ENCODE measurements at regions not wholly inside any gene's neighbourhood (a gene's known extent, or its start where the extent isn't known, plus 50 kb on each side); places are given as distances from the start of the nearest gene placed in this dataset.

DNA sequence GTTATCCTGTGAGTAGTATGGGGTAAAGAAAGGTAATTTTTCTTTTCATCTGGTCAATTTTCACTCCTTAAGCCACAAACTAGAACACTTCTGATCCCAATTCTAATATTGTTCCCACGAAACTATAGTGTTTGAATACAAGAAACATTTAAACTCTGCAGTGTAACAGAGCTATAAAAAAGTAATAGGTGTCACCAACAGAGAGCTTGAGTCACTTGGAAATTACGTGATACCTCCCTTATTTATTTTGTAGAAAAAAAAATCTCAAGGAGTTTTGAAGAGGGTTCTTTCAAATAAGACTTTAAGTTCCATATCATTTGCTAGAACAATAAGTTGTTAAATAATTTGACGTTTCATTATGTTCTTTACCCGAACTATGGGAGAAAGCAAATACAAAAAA lies 959.4 kb downstream of the JRKL start:
- DNase-seq (ENCODE audit: low spot score): no peak
- no peak for ATAC-seq (ENCODE audit: low FRiP score)
- TF ChIP-seq, protein P1, sequence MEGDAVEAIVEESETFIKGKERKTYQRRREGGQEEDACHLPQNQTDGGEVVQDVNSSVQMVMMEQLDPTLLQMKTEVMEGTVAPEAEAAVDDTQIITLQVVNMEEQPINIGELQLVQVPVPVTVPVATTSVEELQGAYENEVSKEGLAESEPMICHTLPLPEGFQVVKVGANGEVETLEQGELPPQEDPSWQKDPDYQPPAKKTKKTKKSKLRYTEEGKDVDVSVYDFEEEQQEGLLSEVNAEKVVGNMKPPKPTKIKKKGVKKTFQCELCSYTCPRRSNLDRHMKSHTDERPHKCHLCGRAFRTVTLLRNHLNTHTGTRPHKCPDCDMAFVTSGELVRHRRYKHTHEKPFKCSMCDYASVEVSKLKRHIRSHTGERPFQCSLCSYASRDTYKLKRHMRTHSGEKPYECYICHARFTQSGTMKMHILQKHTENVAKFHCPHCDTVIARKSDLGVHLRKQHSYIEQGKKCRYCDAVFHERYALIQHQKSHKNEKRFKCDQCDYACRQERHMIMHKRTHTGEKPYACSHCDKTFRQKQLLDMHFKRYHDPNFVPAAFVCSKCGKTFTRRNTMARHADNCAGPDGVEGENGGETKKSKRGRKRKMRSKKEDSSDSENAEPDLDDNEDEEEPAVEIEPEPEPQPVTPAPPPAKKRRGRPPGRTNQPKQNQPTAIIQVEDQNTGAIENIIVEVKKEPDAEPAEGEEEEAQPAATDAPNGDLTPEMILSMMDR (IDR thresholded peaks at IDR 0.05): no peak

DNA sequence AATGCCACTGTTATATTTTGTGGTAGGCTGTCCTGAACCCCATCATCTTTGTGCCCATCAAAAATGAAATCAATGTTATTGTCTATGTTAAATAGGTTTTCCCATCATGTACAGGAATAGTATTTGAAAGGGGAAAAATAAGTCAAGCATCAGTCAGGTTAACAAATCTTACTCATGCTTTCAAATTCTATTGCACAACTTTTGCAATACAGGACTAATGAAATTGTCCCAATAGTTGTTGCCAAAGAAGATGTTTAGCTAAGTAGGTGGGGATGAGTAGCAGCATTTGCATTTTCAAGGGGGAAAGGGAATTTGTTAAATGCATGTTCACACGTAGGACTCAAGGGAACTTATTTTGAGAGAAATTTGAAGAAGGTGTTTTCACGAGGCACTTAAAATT lies 962.1 kb downstream of the JRKL start:
- ATAC-seq (ENCODE audit: low FRiP score) (no peak), DNase-seq (ENCODE audit: low spot score) (no peak)
- TF ChIP-seq, protein P1 (IDR thresholded peaks at IDR 0.05): no peak

DNA sequence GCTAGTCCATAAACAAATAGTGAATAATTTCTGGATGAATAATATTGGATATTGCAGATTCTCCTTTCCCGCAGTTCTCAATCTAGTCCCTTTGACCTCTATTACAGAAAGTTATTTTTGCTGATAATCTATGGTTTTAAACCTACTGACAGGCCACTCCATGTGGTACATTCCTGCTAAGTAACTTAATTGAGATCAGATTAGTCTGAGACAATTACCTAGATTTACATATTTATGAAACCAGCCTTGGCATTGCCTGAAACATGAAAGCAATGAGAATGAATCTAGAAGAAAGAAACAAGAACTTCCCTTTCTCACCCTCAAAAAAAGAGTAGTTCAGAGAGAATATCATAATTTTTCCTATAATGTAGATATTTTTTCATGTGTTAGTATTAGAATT lies 964.2 kb downstream of the JRKL start:
- ATAC-seq (ENCODE audit: low FRiP score) (no peak), DNase-seq (ENCODE audit: low spot score) (no peak)
- TF ChIP-seq, protein P1 (IDR thresholded peaks at IDR 0.05): no peak

DNA sequence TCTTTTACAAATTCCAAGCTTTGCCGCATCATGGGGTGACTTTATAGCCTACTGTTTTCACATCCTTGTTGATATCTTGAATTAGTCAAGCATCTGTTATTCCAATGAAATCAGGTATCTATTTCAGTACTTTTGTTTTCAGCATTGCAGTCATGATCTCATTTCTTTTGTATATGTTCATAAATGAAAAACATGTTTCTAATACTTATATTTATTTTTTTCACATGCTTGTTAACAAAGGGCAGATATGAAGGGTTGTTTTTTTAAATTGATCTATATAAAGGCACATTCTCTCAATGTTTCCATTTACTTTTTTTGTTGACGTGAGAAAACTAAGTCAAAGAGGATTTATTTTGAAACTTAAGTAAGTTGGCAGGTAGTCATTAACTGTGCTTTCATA lies 964.8 kb downstream of the JRKL start:
- no peak for ATAC-seq (ENCODE audit: low FRiP score)
- TF ChIP-seq, protein P1 (IDR thresholded peaks at IDR 0.05): no peak

DNA sequence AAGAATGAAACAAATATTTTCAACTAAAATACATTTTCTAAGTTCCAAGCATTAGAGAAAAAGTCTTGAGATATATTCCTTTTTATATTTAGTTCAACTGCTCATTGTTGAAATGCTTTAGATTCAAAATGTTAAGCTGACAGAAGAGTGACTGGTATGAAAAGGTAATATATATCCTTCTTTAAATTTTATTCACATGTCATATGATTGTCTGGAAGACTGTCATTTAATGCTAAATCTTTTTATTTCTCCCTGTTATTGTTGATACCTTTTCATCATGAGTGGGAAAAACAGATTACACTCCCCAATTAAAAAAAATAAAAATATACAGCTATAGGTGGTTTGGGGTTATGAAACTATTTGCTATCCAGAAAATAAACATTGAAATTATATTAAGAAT lies 965.4 kb downstream of the JRKL start:
- TF ChIP-seq, protein P1 (IDR thresholded peaks at IDR 0.05): no peak
- DNase-seq (ENCODE audit: low spot score): no peak

More for the DNA sequence above, 964.8 kb downstream of the JRKL start:
- no peak for DNase-seq (ENCODE audit: low spot score)

DNA sequence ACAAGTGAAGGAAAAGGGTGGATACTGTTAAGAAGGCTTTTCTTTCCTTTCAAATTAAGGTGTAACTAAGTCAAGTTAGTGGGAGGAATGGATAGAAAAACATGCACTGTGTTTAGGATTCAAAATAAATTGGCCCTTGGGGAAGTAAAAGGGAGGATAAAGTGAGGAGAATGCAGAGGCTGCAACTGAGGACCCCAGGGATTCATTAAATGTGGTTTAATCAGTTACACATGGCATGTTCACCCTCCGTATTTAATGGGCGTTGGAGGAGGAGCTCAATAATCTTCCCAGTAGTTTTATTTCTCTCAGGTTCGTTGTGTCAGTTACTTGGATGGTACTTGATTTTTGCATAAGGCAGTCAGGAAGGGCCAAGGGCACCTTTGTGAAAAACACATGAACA lies 966.3 kb downstream of the JRKL start:
- no peak for ATAC-seq (ENCODE audit: low FRiP score)
- TF ChIP-seq, protein P1 (IDR thresholded peaks at IDR 0.05): no peak

More for the DNA sequence above, 965.4 kb downstream of the JRKL start:
- ATAC-seq (ENCODE audit: low FRiP score): no peak

DNA sequence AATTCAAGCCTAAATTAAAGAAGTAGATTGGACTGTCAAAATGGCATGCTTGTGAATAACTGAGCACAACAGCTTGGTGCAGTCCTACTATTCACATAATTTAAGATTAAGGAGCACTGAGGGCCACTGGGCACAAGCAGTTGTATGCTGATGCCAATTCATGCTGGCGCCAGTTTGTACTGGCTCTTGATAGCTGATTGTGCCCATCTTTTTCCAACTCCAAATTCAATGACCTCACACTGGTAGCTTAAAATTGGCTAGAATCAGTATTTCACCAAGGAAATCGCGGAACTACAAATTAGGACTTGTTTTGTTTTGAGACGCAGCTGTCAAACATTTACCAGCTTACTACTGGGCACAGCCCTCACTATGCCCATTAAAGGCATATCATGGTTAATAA lies 969.2 kb downstream of the JRKL start:
- DNase-seq (ENCODE audit: low spot score) (no peak), ATAC-seq (ENCODE audit: low FRiP score) (no peak)
- TF ChIP-seq, protein P1 (IDR thresholded peaks at IDR 0.05): no peak

More for the DNA sequence above, 966.3 kb downstream of the JRKL start:
- DNase-seq (ENCODE audit: low spot score): no peak
